ENCODE measurements at regions not wholly inside any gene's neighbourhood (a gene's known extent, or its start where the extent isn't known, plus 50 kb on each side); places are given as distances from the start of the nearest gene placed in this dataset.

- Mint-ChIP-seq H3K4me3 (no peak overlapping the region), H3K36me3 (ENCODE audit: low read depth) (no peaks in the 10 kb centered on the region), H3K9me3 (no peaks in the 10 kb centered on the region), H3K27ac (no peak overlapping the region), H3K4me1 (ENCODE audit: low read depth) (peaks cover 15% of the 10 kb centered on the region), H3K27me3 (no peaks in the 10 kb centered on the region)
- DNase-seq (no peak), ATAC-seq (no peak)
- ChIA-PET CTCF (interaction anchor here (0.6 to 5.8 kb wide), 35 partner anchors 9 to 233 kb away, joined by 3 to 69 read pairs (median 4); no protein-coding TSS in a partner anchor), POLR2A (interaction anchor here (1.6 kb wide), 1 partner anchor 165 kb away, joined by 3 read pairs; no protein-coding TSS in a partner anchor)
- intact Hi-C loops (cut with micrococcal nuclease): no loop called here
- TF ChIP-seq CTCF (IDR thresholded peaks at IDR 0.05): peak; percentile 44
Observed at GRCh38 chr13:29924482-29925350, 74.3 kb upstream of the UBL3 start.

- Mint-ChIP-seq H3K27me3 (no peaks in the 10 kb centered on the region), H3K4me3 (no peak overlapping the region), H3K9me3 (no peaks in the 10 kb centered on the region), H3K36me3 (ENCODE audit: low read depth) (no peaks in the 10 kb centered on the region), H3K4me1 (ENCODE audit: low read depth) (peaks cover 15% of the 10 kb centered on the region), H3K27ac (no peak overlapping the region)
- TF ChIP-seq CTCF (IDR thresholded peaks at IDR 0.05): peak; percentile 94
- DNase-seq (peak; percentile 79), ATAC-seq (peak; percentile 97)
- ChIA-PET POLR2A (interaction anchor here (0.7 to 1.6 kb wide), 3 partner anchors 79 to 896 kb away, joined by 3 read pairs; no protein-coding TSS in a partner anchor), CTCF (interaction anchor here (0.6 to 5.8 kb wide), 45 partner anchors 8 to 234 kb away, joined by 3 to 69 read pairs (median 4); no protein-coding TSS in a partner anchor)
- intact Hi-C loops (cut with micrococcal nuclease): no loop called here
Observed at GRCh38 chr13:29923554-29924481, 73.4 kb upstream of the UBL3 start.

- Mint-ChIP-seq H3K9me3 (no peaks in the 10 kb centered on the region), H3K36me3 (ENCODE audit: low read depth) (no peaks in the 10 kb centered on the region), H3K4me1 (ENCODE audit: low read depth) (peaks cover 15% of the 10 kb centered on the region), H3K27me3 (no peaks in the 10 kb centered on the region), H3K27ac (no peak overlapping the region), H3K4me3 (no peak overlapping the region)
- CTCF ChIA-PET: interaction anchor here (0.8 to 5.8 kb wide), 13 partner anchors 11 to 192 kb away, joined by 3 to 69 read pairs (median 9); no protein-coding TSS in a partner anchor
- ATAC-seq (no peak), DNase-seq (no peak)
- TF ChIP-seq CTCF (IDR thresholded peaks at IDR 0.05): no peak
- POLR2A ChIA-PET: no interaction called here
- intact Hi-C loops (cut with micrococcal nuclease): no loop called here
Observed at GRCh38 chr13:29922896-29923295, 72.5 kb upstream of the UBL3 start.

- intact Hi-C loops (cut with micrococcal nuclease): no loop called here
- H3K4me3 Mint-ChIP-seq: no peak overlapping the region
- ChIA-PET POLR2A (interaction anchor here (1.2 kb wide), 1 partner anchor 34 kb away, joined by 4 read pairs; no protein-coding TSS in a partner anchor), CTCF (interaction anchor here (0.7 to 5.8 kb wide), 10 partner anchors 10 to 197 kb away, joined by 3 to 69 read pairs (median 6); no protein-coding TSS in a partner anchor)
- no peaks in the 10 kb centered on the region for H3K36me3 Mint-ChIP-seq (ENCODE audit: low read depth)
- no peak for DNase-seq
- H3K4me1 Mint-ChIP-seq (ENCODE audit: low read depth): peaks cover 15% of the 10 kb centered on the region
- ATAC-seq: no peak
- H3K27ac Mint-ChIP-seq: no peak overlapping the region
- no peaks in the 10 kb centered on the region for H3K27me3 Mint-ChIP-seq
- TF ChIP-seq CTCF (IDR thresholded peaks at IDR 0.05): no peak
- H3K9me3 Mint-ChIP-seq: no peaks in the 10 kb centered on the region
Observed at GRCh38 chr13:29922281-29922821, 71.9 kb upstream of the UBL3 start.

Data from activated CD8-positive, alpha-beta T cell treated with anti-CD3 and anti-CD28 coated beads for 36 hours (primary cell).